HEK293 (cell line): ENCODE measurements at regions not wholly inside any gene's neighbourhood (a gene's known extent, or its start where the extent isn't known, plus 50 kb on each side); places are given as distances from the start of the nearest gene placed in this dataset.

Experiments
- TCF7L2 ChIP-seq: IDR thresholded peaks from 2 replicates; pipeline ENCODE4 v1.6.1; 2011; ENCODE audit warnings: low read depth, mild to moderate bottlenecking, inconsistent platforms, low read length, moderate library complexity, borderline replicate concordance
- ZNF184 ChIP-seq: fragments of 450-650 bp; IDR thresholded peaks from 2 replicates; pipeline ENCODE4 v1.5.1; 2018; ENCODE audit warnings: missing biosample characterization, mild to moderate bottlenecking, missing genetic modification characterization
- ZNF302 ChIP-seq: fragments of 450-650 bp; formaldehyde crosslinking; IDR thresholded peaks from 2 replicates; pipeline ENCODE4 v1.5.1; 2016; ENCODE audit warnings: missing biosample characterization, missing genetic modification characterization, low read depth

DNA sequence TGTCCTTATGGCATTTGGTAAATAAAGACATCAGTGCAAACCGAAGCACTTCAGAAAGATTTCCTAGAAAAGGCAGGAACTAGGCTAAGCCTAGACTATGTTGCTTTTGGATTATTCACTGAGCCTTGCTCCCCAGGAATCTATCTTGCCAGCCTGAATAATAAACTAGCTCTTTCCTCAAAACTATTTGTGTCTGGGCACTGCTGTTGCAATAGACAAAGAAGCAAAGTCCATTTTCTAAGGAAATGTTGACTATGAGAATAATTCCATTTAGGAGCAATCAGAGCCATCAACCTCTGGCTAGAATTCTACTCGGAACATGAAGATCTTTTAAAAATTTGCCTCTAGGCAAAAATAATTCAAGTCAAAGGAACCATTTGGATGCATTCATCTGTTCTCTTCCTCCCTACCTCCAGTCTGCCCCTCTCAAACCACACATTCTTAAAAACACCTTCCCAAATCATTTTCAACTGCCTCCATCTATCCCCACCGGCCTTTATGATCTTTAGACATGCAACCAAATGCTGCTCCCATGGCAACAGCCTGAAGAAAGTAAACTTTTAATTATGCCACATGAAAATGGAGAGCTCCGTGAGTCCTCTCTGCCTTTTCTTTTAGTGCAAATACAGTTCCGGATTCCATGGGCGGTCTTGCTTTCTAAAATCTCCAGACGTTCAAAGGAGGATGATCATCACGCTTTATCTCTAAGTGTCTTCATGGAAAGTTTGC, 61.5 kb upstream of the FZD10 start:
- TF ChIP-seq ZNF184 (tag by site-specific recombination) (no peak), TCF7L2 (no peak; the same call in 1 of the 2 replicates), ZNF302 (tag by site-specific recombination) (no peak)
